ENCODE measurements at regions not wholly inside any gene's neighbourhood (a gene's known extent, or its start where the extent isn't known, plus 50 kb on each side); places are given as distances from the start of the nearest gene placed in this dataset.
A peak's percentile ranks its signal among the peaks of the same experiment; 100 is the strongest.
"Not testable (repeated sequence)": the region's sequence is repeated elsewhere in the genome, so short reads cannot be mapped to it uniquely, and the experiment has no call there.

- peak overlapping the region; percentile 55 for H3K27ac Mint-ChIP-seq
- no peak overlapping the region for H3K4me3 Mint-ChIP-seq
- no peak for TF ChIP-seq CTCF (IDR thresholded peaks at IDR 0.05)
- no peak for DNase-seq
- H3K4me1 Mint-ChIP-seq: peaks cover 14% of the 10 kb centered on the region
- H3K27me3 Mint-ChIP-seq (ENCODE audit: low read depth, poor library complexity): no peaks in the 10 kb centered on the region
- H3K9me3 Mint-ChIP-seq: peaks cover 46% of the 10 kb centered on the region
- H3K36me3 Mint-ChIP-seq (ENCODE audit: low read depth): no peaks in the 10 kb centered on the region
Observed at GRCh38 chr3:177385831-177386301, 188.6 kb upstream of the TBL1XR1 start.

GRCh38 chr3:177388209-177388608, 190.9 kb upstream of the TBL1XR1 start:
- DNase-seq: no peak
- H3K36me3 Mint-ChIP-seq (ENCODE audit: low read depth): no peaks in the 10 kb centered on the region
- H3K4me1 Mint-ChIP-seq: peaks cover 9% of the 10 kb centered on the region
- no peaks in the 10 kb centered on the region for H3K27me3 Mint-ChIP-seq (ENCODE audit: low read depth, poor library complexity)
- H3K4me3 Mint-ChIP-seq: no peak overlapping the region
- no peak for TF ChIP-seq CTCF (IDR thresholded peaks at IDR 0.05)
- no peak overlapping the region for H3K27ac Mint-ChIP-seq
- peaks cover 39% of the 10 kb centered on the region for H3K9me3 Mint-ChIP-seq

- not testable (repeated sequence) for H3K4me1 Mint-ChIP-seq; H3K27me3 Mint-ChIP-seq (ENCODE audit: low read depth, poor library complexity); DNase-seq; H3K27ac Mint-ChIP-seq
- Mint-ChIP-seq H3K36me3 (ENCODE audit: low read depth) (peaks cover 17% of the 10 kb centered on the region), H3K4me3 (peak overlapping the region; percentile 61), H3K9me3 (peaks cover 43% of the 10 kb centered on the region)
Observed at GRCh38 chr3:177394231-177395024, 197.1 kb upstream of the TBL1XR1 start.

GRCh38 chr3:177396733-177397132, 199.5 kb upstream of the TBL1XR1 start:
- peaks cover 47% of the 10 kb centered on the region for H3K9me3 Mint-ChIP-seq
- no peak for DNase-seq
- H3K4me3 Mint-ChIP-seq: no peak overlapping the region
- no peak for TF ChIP-seq CTCF (IDR thresholded peaks at IDR 0.05)
- no peak overlapping the region for H3K27ac Mint-ChIP-seq
- peaks cover 21% of the 10 kb centered on the region for H3K36me3 Mint-ChIP-seq (ENCODE audit: low read depth)
- no peaks in the 10 kb centered on the region for H3K4me1 Mint-ChIP-seq
- no peaks in the 10 kb centered on the region for H3K27me3 Mint-ChIP-seq (ENCODE audit: low read depth, poor library complexity)

- TF ChIP-seq CTCF (IDR thresholded peaks at IDR 0.05): no peak
- H3K27me3 Mint-ChIP-seq (ENCODE audit: low read depth, poor library complexity): no peaks in the 10 kb centered on the region
- no peak for DNase-seq
- peaks cover 28% of the 10 kb centered on the region for H3K9me3 Mint-ChIP-seq
- H3K4me1 Mint-ChIP-seq: peaks cover 13% of the 10 kb centered on the region
- H3K27ac Mint-ChIP-seq: no peak overlapping the region
- no peak overlapping the region for H3K4me3 Mint-ChIP-seq
- H3K36me3 Mint-ChIP-seq (ENCODE audit: low read depth): peaks cover 15% of the 10 kb centered on the region
Observed at GRCh38 chr3:177401375-177401774, 204.1 kb upstream of the TBL1XR1 start.

- DNase-seq: no peak
- no peak for TF ChIP-seq CTCF (IDR thresholded peaks at IDR 0.05)
- H3K4me1 Mint-ChIP-seq: peaks cover 13% of the 10 kb centered on the region
- H3K27me3 Mint-ChIP-seq (ENCODE audit: low read depth, poor library complexity): no peaks in the 10 kb centered on the region
- peaks cover 15% of the 10 kb centered on the region for H3K36me3 Mint-ChIP-seq (ENCODE audit: low read depth)
- no peak overlapping the region for H3K4me3 Mint-ChIP-seq
- peaks cover 18% of the 10 kb centered on the region for H3K9me3 Mint-ChIP-seq
- no peak overlapping the region for H3K27ac Mint-ChIP-seq
Observed at GRCh38 chr3:177402533-177402932, 205.3 kb upstream of the TBL1XR1 start.
